PFSK-1 (cell line): ENCODE measurements at regions not wholly inside any gene's neighbourhood (a gene's known extent, or its start where the extent isn't known, plus 50 kb on each side); places are given as distances from the start of the nearest gene placed in this dataset.

Experiments
- FOXP2 ChIP-seq: optimal IDR thresholded peaks from 2 replicates; pipeline ENCODE3; 2011; ENCODE audit warnings: borderline replicate concordance, control low read depth, inconsistent platforms; ENCODE audit not compliant: insufficient read depth; ENCODE audit errors: extremely low read length, extremely low read depth
- POLR2AphosphoS5 ChIP-seq: IDR thresholded peaks from 2 replicates; pipeline ENCODE4 v1.6.1; 2012; ENCODE audit warnings: low read depth, mild to moderate bottlenecking, control low read depth, low read length, moderate library complexity
- REST ChIP-seq, 2 experiments: IDR thresholded peaks; 2 replicates each; pipeline versions ENCODE4 v1.6.1 to v1.8.0; 2011 to 2012; ENCODE audit warnings: low read depth in 2 of 2, low read length in 2 of 2, control low read depth in 1 of 2, inconsistent platforms in 1 of 2, mild to moderate bottlenecking in 1 of 2, moderate library complexity in 1 of 2; ENCODE audit not compliant: insufficient read depth in 1 of 2
- SIN3A ChIP-seq: IDR thresholded peaks from 2 replicates; pipeline ENCODE4 v1.6.1; 2012; ENCODE audit warnings: mild to moderate bottlenecking, low read length, moderate library complexity, borderline replicate concordance; ENCODE audit not compliant: insufficient read depth
- TAF1 ChIP-seq: IDR thresholded peaks from 2 replicates; pipeline ENCODE4 v1.6.1; 2012; ENCODE audit warnings: low read length, control low read depth, borderline replicate concordance; ENCODE audit not compliant: insufficient read depth

GRCh38 chr3:148510116-148510515 is 187.6 kb upstream of the AGTR1 start:
- TF ChIP-seq REST (IDR thresholded peaks at IDR 0.05; ENCODE audit: insufficient read depth in 1 of 2, low read depth in 2 of 2, low read length in 2 of 2) (no peak), SIN3A (no peak), TAF1 (no peak), POLR2AphosphoS5 (no peak), FOXP2 (no peak)

GRCh38 chr3:148510561-148510960 is 187.1 kb upstream of the AGTR1 start:
- TF ChIP-seq SIN3A (no peak), POLR2AphosphoS5 (no peak), TAF1 (no peak), REST (IDR thresholded peaks at IDR 0.05; ENCODE audit: insufficient read depth in 1 of 2, low read depth in 2 of 2, low read length in 2 of 2) (no peak), FOXP2 (no peak)

DNA sequence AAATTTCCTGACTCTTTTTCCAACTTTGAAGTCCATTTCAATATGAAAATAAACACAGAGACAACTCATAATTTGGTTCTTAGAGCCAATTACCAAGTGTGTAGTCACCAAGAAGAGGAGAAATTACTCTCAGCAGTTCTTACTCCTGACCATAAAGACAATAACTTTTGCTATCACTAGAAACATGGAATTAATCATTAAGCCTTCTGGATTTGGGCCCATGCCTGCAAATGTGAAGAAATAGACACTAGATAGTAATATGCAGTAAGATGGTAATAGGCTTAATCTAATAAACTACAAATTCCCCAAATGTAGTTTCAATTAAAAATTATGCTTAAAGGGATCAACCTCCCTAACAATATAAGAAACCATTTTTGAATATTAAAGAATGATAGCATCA is 185.1 kb upstream of the AGTR1 start:
- TF ChIP-seq FOXP2 (no peak), SIN3A (no peak), REST (IDR thresholded peaks at IDR 0.05; ENCODE audit: insufficient read depth in 1 of 2, low read depth in 2 of 2, low read length in 2 of 2) (no peak), POLR2AphosphoS5 (no peak), TAF1 (no peak)

DNA sequence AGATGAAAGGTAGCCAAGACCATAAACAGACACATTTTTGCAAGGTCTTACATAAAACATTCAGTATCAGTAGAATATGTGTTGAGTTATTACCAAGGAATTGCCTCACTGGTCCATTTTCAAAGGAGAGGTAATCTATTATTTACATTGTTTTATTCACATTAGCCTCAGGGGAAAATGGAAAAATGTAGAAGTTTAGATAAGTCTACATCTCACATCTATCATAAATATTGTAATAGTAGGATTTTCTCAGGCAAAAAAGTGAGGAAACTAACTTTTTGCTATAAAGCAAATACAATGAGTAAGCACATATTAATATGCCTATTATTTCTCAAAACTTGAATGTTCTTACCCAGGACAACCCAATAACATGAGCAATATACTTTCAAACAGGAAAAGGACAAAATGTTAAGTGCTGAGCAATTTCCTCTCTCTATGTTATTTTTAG is 184.6 kb upstream of the AGTR1 start:
- no peak for TF ChIP-seq TAF1
- no peak for TF ChIP-seq REST (IDR thresholded peaks at IDR 0.05; ENCODE audit: insufficient read depth in 1 of 2, low read depth in 2 of 2, low read length in 2 of 2)
- TF ChIP-seq SIN3A: no peak
- TF ChIP-seq FOXP2: no peak
- TF ChIP-seq POLR2AphosphoS5: no peak

DNA sequence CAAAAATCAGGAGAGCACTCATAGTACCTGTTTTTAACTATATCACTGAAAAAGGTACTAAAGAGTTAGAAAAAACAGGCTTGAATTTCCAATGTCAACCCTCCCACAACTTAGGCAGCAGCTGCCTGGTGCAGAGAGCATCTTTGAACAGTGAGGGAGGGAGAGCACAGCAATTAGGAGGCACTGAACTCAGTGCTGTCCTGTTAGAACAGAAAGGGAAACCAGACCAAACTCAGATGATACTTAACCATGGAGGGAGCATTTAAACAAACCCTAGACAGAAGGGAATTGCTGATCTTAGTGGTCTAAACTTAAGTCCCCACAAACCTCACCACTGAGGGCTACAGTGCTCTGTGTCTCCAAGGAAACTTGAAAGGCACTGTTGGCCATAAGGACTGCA is 179.2 kb upstream of the AGTR1 start:
- TF ChIP-seq SIN3A (no peak), FOXP2 (no peak), TAF1 (no peak), POLR2AphosphoS5 (no peak), REST (IDR thresholded peaks at IDR 0.05; ENCODE audit: insufficient read depth in 1 of 2, low read depth in 2 of 2, low read length in 2 of 2) (no peak)
